ENCODE measurements at regions not wholly inside any gene's neighbourhood (a gene's known extent, or its start where the extent isn't known, plus 50 kb on each side); places are given as distances from the start of the nearest gene placed in this dataset.

GRCh38 chr9:23412458-23412857 is 413.6 kb downstream of the ELAVL2 start:
- BruUV-seq (replicated peaks), result no TSS peak
- intact Hi-C loops (cut with micrococcal nuclease; ENCODE audit: unreplicated experiment), result no loop called here
- Histone ChIP-seq H3K79me2 (ENCODE audit: insufficient read depth, low read depth, low read length) (no peaks in the 10 kb centered on the region), H2AFZ (ENCODE audit: low read length) (no peak overlapping the region), H3K36me3 (ENCODE audit: insufficient read depth, low read length) (no peaks in the 10 kb centered on the region), H3K4me2 (ENCODE audit: low read length) (no peak overlapping the region), H3K4me1 (ENCODE audit: insufficient read depth, low read length, poor library complexity, severe bottlenecking) (no peaks in the 10 kb centered on the region), H3K9me2 (ENCODE audit: insufficient read depth, low read length) (no peaks in the 10 kb centered on the region), H3K27ac (ENCODE audit: low read depth, low read length, poor library complexity, severe bottlenecking) (no peak overlapping the region), H3K4me3 (ENCODE audit: low read depth, low read length, poor library complexity, severe bottlenecking) (no peak overlapping the region), H4K20me1 (ENCODE audit: insufficient read depth, low read length) (no peaks in the 10 kb centered on the region), H3K9me3 (ENCODE audit: low read length) (no peaks in the 10 kb centered on the region)
- TF ChIP-seq CTCF (conservative IDR thresholded peaks at IDR 0.05; ENCODE audit: low read length), result no peak
- TF ChIP-seq EZH2phosphoT487 (IDR thresholded peaks at IDR 0.05; ENCODE audit: borderline replicate concordance, low read depth, low read length), result no peak
- ChIA-PET CTCF (ENCODE audit: unreplicated experiment) (no interaction called here), POLR2A (no interaction called here)
- DNase-seq (ENCODE audit: low spot score), result no peak

GRCh38 chr9:23413541-23413940 is 412.5 kb downstream of the ELAVL2 start:
- Histone ChIP-seq H3K9me2 (ENCODE audit: insufficient read depth, low read length) (no peaks in the 10 kb centered on the region), H3K36me3 (ENCODE audit: insufficient read depth, low read length) (no peaks in the 10 kb centered on the region), H3K9me3 (ENCODE audit: low read length) (no peaks in the 10 kb centered on the region), H4K20me1 (ENCODE audit: insufficient read depth, low read length) (no peaks in the 10 kb centered on the region), H3K79me2 (ENCODE audit: insufficient read depth, low read depth, low read length) (no peaks in the 10 kb centered on the region), H3K27ac (ENCODE audit: low read depth, low read length, poor library complexity, severe bottlenecking) (no peak overlapping the region), H3K4me3 (ENCODE audit: low read depth, low read length, poor library complexity, severe bottlenecking) (no peak overlapping the region), H3K4me1 (ENCODE audit: insufficient read depth, low read length, poor library complexity, severe bottlenecking) (no peaks in the 10 kb centered on the region), H3K4me2 (ENCODE audit: low read length) (no peak overlapping the region), H2AFZ (ENCODE audit: low read length) (no peak overlapping the region)
- intact Hi-C loops (cut with micrococcal nuclease; ENCODE audit: unreplicated experiment), result no loop called here
- no peak for TF ChIP-seq EZH2phosphoT487 (IDR thresholded peaks at IDR 0.05; ENCODE audit: borderline replicate concordance, low read depth, low read length)
- TF ChIP-seq CTCF (conservative IDR thresholded peaks at IDR 0.05; ENCODE audit: low read length), result no peak
- no TSS peak for BruUV-seq (replicated peaks)
- no peak for DNase-seq (ENCODE audit: low spot score)
- POLR2A ChIA-PET, result no interaction called here
- CTCF ChIA-PET (ENCODE audit: unreplicated experiment), result no interaction called here

GRCh38 chr9:23423999-23424398 is 402.0 kb downstream of the ELAVL2 start:
- Histone ChIP-seq H3K79me2 (ENCODE audit: insufficient read depth, low read depth, low read length) (no peaks in the 10 kb centered on the region), H3K36me3 (ENCODE audit: insufficient read depth, low read length) (no peaks in the 10 kb centered on the region), H3K9me3 (ENCODE audit: low read length) (no peaks in the 10 kb centered on the region), H3K9me2 (ENCODE audit: insufficient read depth, low read length) (no peaks in the 10 kb centered on the region), H3K4me3 (ENCODE audit: low read depth, low read length, poor library complexity, severe bottlenecking) (no peak overlapping the region), H3K27ac (ENCODE audit: low read depth, low read length, poor library complexity, severe bottlenecking) (no peak overlapping the region), H4K20me1 (ENCODE audit: insufficient read depth, low read length) (no peaks in the 10 kb centered on the region), H3K4me1 (ENCODE audit: insufficient read depth, low read length, poor library complexity, severe bottlenecking) (no peaks in the 10 kb centered on the region), H3K4me2 (ENCODE audit: low read length) (no peak overlapping the region), H2AFZ (ENCODE audit: low read length) (no peak overlapping the region)
- BruUV-seq (replicated peaks), result no TSS peak
- intact Hi-C loops (cut with micrococcal nuclease; ENCODE audit: unreplicated experiment), result no loop called here
- ChIA-PET CTCF (ENCODE audit: unreplicated experiment) (no interaction called here), POLR2A (interaction anchor here (0.6 kb wide), 1 partner anchor 1129 kb away, joined by 4 read pairs; no protein-coding TSS in a partner anchor)
- no peak for DNase-seq (ENCODE audit: low spot score)
- no peak for TF ChIP-seq EZH2phosphoT487 (IDR thresholded peaks at IDR 0.05; ENCODE audit: borderline replicate concordance, low read depth, low read length)
- no peak for TF ChIP-seq CTCF (conservative IDR thresholded peaks at IDR 0.05; ENCODE audit: low read length)

All from OCI-LY7 (cell line).